ENCODE measurements at regions not wholly inside any gene's neighbourhood (a gene's known extent, or its start where the extent isn't known, plus 50 kb on each side); places are given as distances from the start of the nearest gene placed in this dataset.
"Not testable (repeated sequence)": the region's sequence is repeated elsewhere in the genome, so short reads cannot be mapped to it uniquely, and the experiment has no call there.

DNA sequence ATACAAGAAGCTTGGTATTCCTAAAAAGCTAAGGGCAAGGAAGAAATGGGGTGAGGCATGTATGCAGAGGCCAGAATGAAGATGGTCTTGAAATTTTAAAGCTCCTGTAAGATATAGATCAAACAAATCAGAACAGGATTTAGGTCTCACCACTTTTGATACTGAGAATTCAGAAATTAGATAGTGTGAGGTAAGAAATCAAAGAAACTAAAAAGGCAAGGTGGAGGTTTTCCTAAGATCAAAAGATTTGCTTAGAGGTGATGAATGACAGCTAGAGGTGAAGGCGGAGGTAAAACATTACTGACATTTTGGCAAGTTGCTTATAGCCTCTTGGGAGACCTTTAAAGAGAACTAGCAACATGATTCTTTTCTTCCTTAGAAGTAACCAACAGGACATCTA is 225.2 kb upstream of the SGK1 start:
- WGBS, 2 donors, result 94 to 98% methylated on average over 1 of the region's 1 CpG
- intact Hi-C loops (cut with DNase I), result no loop called here
- H3K36me3 ChIP-seq, result no peaks in the 10 kb centered on the region
- H3K4me1 ChIP-seq, result no peaks in the 10 kb centered on the region
- no peak for DNase-seq
- H3K9me3 ChIP-seq, result no peaks in the 10 kb centered on the region
- H3K27ac ChIP-seq, result no peak overlapping the region
- H3K27me3 ChIP-seq, result no peaks in the 10 kb centered on the region
- TF ChIP-seq, protein P1, sequence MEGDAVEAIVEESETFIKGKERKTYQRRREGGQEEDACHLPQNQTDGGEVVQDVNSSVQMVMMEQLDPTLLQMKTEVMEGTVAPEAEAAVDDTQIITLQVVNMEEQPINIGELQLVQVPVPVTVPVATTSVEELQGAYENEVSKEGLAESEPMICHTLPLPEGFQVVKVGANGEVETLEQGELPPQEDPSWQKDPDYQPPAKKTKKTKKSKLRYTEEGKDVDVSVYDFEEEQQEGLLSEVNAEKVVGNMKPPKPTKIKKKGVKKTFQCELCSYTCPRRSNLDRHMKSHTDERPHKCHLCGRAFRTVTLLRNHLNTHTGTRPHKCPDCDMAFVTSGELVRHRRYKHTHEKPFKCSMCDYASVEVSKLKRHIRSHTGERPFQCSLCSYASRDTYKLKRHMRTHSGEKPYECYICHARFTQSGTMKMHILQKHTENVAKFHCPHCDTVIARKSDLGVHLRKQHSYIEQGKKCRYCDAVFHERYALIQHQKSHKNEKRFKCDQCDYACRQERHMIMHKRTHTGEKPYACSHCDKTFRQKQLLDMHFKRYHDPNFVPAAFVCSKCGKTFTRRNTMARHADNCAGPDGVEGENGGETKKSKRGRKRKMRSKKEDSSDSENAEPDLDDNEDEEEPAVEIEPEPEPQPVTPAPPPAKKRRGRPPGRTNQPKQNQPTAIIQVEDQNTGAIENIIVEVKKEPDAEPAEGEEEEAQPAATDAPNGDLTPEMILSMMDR (IDR thresholded peaks at IDR 0.05), result no peak
- TF ChIP-seq POLR2A (IDR thresholded peaks at IDR 0.05), result no peak
- no peak overlapping the region for H3K4me3 ChIP-seq (replicated peaks in 1 of 3)

DNA sequence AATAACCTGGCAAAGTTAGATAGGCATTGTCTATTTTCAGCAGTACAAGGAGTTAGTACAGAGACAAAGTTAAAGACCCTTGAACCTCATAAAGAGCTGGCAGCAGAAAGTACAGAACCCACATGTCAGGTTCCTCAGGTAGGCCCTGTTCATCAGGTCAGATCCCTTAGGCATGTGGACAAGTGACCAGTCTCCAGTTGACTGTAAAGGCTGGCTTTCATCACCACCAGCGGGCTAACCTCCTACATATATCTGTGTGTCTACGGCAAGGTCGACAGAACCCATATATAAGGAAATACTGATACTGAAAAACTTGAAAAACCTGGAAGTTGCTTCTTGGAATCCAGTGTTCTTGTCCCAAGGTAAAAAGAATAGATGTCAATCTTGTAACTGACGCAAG is 223.1 kb upstream of the SGK1 start:
- WGBS, 2 donors, result 97 to 98% methylated on average over 4 of the region's 4 CpGs

DNA sequence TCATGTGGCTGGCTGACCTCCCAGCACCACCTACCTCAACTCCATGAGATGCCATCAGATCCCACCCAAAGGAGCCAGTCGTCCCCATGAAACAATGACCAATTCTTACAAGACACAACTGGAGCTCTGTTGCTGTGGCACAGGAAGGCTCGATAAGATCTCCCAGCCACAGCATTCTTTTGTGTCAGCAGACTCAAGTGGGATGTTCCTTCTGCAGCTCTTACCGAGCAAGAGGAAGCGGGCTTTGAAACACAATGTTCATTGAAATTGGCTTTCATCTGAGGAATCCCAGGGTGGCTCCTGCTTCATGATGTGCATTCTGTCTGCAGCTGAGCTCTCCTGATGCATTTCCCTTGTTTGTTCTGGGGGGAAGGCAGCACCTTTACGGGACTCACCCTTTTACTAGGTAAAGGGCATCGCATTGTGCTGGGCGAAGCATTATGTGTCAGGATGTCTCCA is 222.0 kb upstream of the SGK1 start:
- H3K4me3 ChIP-seq (replicated peaks in 1 of 3), result no peak overlapping the region
- H3K4me1 ChIP-seq, result no peaks in the 10 kb centered on the region
- WGBS, 2 donors, result 65 to 71% methylated on average over 7 of the region's 7 CpGs
- H3K36me3 ChIP-seq, result no peaks in the 10 kb centered on the region
- TF ChIP-seq, protein P1 (IDR thresholded peaks at IDR 0.05), result no peak
- TF ChIP-seq POLR2A (IDR thresholded peaks at IDR 0.05), result no peak
- no peak overlapping the region for H3K27ac ChIP-seq
- no peak for DNase-seq
- intact Hi-C loops (cut with DNase I), result no loop called here
- H3K27me3 ChIP-seq, result no peaks in the 10 kb centered on the region
- no peaks in the 10 kb centered on the region for H3K9me3 ChIP-seq

More for the DNA sequence above, 223.1 kb upstream of the SGK1 start:
- no peaks in the 10 kb centered on the region for H3K36me3 ChIP-seq
- no peaks in the 10 kb centered on the region for H3K27me3 ChIP-seq
- H3K4me3 ChIP-seq (replicated peaks in 1 of 3), result no peak overlapping the region
- DNase-seq, result no peak
- H3K4me1 ChIP-seq, result no peaks in the 10 kb centered on the region
- TF ChIP-seq, protein P1 (IDR thresholded peaks at IDR 0.05), result no peak
- TF ChIP-seq POLR2A (IDR thresholded peaks at IDR 0.05), result no peak
- no peak overlapping the region for H3K27ac ChIP-seq
- H3K9me3 ChIP-seq, result no peaks in the 10 kb centered on the region
- intact Hi-C loops (cut with DNase I), result no loop called here

DNA sequence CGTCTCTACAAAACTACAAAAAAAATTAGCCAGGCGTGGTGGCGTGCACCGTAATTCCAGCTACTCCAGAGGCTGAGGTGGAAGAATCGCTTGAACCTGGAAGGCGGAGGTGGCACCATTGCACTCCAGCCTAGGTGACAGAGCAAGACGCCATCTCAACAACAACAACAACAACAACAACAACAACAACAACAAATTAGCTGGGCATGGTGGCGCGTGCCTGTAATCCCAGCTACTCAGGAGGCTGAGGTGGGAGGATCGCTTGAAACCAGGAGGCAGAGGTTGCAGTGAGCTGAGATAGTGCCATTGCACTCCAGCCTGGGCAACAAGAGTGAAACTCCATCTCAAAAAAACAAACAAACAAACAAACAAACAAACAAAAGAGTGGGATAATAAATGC is 219.9 kb upstream of the SGK1 start:
- H3K27ac ChIP-seq; intact Hi-C loops (cut with DNase I); H3K4me1 ChIP-seq; H3K36me3 ChIP-seq; H3K9me3 ChIP-seq; DNase-seq; H3K27me3 ChIP-seq; H3K4me3 ChIP-seq (replicated peaks in 1 of 3): not testable (repeated sequence)
- WGBS, 2 donors, result 98 to 99% methylated on average over 10 of the region's 10 CpGs

DNA sequence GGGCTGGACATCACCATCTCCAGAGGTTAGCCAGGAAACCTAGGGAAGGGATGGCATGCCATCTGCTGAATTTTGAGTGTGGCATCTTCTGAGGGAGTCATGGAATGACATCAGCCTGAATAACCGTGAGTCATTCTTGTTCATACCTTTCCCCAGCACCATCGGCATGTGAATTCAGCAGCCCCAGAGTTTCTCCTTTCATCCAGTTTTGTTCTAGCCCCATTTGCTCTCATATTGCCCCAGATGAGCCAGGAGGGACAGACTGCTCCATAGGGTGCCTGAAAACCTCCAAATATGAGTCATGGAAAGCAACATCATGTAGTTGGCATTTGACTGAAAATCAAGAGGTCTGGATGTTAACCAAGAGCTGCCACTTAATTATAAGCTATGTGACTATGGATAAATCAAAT is 219.2 kb upstream of the SGK1 start:
- Histone ChIP-seq H3K27me3 (no peaks in the 10 kb centered on the region), H3K9me3 (no peaks in the 10 kb centered on the region), H3K4me3 (replicated peaks in 1 of 3) (no peak overlapping the region), H3K36me3 (no peaks in the 10 kb centered on the region), H3K4me1 (no peaks in the 10 kb centered on the region), H3K27ac (no peak overlapping the region)
- 86 to 93% methylated on average over 2 of the region's 2 CpGs for WGBS, 2 donors
- intact Hi-C loops (cut with DNase I), result no loop called here
- DNase-seq, result no peak
- no peak for TF ChIP-seq POLR2A (IDR thresholded peaks at IDR 0.05)
- TF ChIP-seq, protein P1 (IDR thresholded peaks at IDR 0.05), result no peak

DNA sequence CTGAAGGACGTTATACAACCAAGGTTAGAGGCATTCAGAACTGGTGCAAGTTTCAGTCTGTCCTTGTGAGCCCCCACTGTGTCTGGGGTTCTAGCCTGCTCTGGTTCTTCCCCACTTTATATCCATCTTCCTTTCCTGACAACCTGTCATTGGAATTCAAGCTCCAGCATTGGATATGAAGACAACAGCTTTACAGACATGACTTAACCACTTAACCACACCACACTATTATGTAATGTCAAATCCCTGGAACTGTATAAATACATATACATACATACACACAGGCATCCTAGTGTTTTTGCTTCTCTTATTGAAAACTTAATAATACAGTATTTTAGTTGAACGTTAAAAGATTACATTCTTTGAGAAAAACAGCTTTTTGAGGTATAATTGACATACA is 217.9 kb upstream of the SGK1 start:
- Histone ChIP-seq H3K4me3 (replicated peaks in 1 of 3) (no peak overlapping the region), H3K27me3 (no peaks in the 10 kb centered on the region), H3K27ac (no peak overlapping the region), H3K4me1 (no peaks in the 10 kb centered on the region), H3K9me3 (no peaks in the 10 kb centered on the region), H3K36me3 (no peaks in the 10 kb centered on the region)
- TF ChIP-seq, protein P1 (IDR thresholded peaks at IDR 0.05), result no peak
- TF ChIP-seq POLR2A (IDR thresholded peaks at IDR 0.05), result no peak
- no peak for DNase-seq
- intact Hi-C loops (cut with DNase I), result no loop called here
- WGBS, 2 donors, result 87 to 94% methylated on average over 2 of the region's 2 CpGs
